ENCODE measurements at regions not wholly inside any gene's neighbourhood (a gene's known extent, or its start where the extent isn't known, plus 50 kb on each side); places are given as distances from the start of the nearest gene placed in this dataset.
"Not testable (repeated sequence)": the region's sequence is repeated elsewhere in the genome, so short reads cannot be mapped to it uniquely, and the experiment has no call there.

DNA sequence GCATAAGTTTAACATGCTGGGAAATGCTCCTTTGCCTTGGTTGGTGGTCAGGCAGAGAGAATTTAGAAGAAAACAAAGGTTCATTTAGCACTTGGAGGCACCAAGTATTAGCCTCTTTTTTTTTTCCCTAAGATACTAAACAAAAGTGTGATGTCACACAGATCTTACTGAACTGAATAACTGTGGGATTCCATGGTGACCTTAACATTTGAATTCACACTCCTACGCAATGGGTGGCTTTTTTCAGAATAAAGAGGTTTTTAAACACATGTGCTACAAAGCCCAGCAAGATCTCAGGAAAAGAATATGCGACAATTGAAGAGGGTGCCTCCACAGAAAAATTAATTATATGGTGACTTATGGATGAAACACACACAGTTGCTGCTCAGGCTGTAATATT lies 133.4 kb upstream of the ABCB5 start:
- H3K4me3 ChIP-seq (ENCODE audit: low read length), result no peak overlapping the region
- TF ChIP-seq, protein P1, sequence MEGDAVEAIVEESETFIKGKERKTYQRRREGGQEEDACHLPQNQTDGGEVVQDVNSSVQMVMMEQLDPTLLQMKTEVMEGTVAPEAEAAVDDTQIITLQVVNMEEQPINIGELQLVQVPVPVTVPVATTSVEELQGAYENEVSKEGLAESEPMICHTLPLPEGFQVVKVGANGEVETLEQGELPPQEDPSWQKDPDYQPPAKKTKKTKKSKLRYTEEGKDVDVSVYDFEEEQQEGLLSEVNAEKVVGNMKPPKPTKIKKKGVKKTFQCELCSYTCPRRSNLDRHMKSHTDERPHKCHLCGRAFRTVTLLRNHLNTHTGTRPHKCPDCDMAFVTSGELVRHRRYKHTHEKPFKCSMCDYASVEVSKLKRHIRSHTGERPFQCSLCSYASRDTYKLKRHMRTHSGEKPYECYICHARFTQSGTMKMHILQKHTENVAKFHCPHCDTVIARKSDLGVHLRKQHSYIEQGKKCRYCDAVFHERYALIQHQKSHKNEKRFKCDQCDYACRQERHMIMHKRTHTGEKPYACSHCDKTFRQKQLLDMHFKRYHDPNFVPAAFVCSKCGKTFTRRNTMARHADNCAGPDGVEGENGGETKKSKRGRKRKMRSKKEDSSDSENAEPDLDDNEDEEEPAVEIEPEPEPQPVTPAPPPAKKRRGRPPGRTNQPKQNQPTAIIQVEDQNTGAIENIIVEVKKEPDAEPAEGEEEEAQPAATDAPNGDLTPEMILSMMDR (conservative IDR thresholded peaks at IDR 0.05; ENCODE audit: low read length), result no peak
- DNase-seq (ENCODE audit: low read depth), result no peak

DNA sequence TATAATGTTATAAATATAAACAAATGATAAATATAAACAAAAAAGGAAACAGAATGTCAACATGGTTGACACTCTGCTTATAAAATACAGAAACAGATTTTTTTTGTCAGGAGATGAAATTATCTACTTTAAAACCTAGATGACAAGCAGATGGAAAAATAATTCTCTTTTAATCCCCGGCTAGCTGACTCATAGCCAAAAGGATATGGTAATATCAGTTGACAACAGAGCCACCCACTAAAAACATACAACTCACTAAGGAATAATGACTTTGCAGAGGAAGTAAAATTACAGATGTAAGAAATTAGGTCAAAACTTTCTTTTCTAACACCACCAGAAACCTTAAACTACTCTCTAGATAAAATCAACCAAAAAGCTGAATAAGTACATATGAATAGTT lies 131.1 kb upstream of the ABCB5 start:
- no peak for DNase-seq (ENCODE audit: low read depth)
- no peak overlapping the region for H3K4me3 ChIP-seq (ENCODE audit: low read length)
- TF ChIP-seq, protein P1 (conservative IDR thresholded peaks at IDR 0.05; ENCODE audit: low read length), result no peak

DNA sequence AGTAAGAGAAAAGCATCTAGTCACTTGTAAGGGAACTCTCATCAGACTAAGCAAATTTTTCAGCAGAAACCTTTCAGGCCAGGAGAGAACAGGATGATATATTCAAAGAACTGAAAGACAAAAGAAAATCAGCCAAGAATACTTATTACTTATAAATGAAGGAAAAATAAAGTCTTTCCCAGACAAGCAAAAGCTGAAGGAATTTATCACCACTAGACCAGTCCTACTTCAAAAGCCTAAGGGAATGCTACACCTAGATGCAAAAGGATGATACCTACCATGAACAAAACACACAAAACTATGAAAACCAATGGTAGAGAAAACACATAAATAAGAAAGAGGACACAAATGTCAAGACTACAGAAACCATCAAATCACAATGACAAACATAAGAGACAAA lies 126.6 kb upstream of the ABCB5 start:
- TF ChIP-seq, protein P1 (conservative IDR thresholded peaks at IDR 0.05; ENCODE audit: low read length), result no peak
- no peak for DNase-seq (ENCODE audit: low read depth)
- no peak overlapping the region for H3K4me3 ChIP-seq (ENCODE audit: low read length)

DNA sequence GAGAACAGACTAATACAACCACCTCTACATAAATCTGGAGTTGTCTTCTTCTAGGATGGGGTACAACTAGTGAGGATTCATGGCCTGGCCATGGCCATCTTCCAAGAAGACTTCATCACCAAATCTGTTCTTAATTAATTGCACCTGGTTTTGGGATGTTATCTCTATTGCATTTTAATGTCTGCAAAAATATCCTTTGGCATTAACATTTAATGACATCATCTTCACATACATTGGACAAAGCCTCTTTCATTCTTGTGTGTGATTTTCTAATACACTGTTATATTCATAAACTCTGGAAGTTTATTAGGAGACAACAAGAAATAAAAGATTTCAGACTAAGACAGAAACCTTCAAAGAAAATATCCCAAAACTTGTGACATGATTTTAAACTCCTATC lies 124.2 kb upstream of the ABCB5 start:
- no peak for DNase-seq (ENCODE audit: low read depth)
- TF ChIP-seq, protein P1 (conservative IDR thresholded peaks at IDR 0.05; ENCODE audit: low read length), result no peak
- H3K4me3 ChIP-seq (ENCODE audit: low read length), result no peak overlapping the region

DNA sequence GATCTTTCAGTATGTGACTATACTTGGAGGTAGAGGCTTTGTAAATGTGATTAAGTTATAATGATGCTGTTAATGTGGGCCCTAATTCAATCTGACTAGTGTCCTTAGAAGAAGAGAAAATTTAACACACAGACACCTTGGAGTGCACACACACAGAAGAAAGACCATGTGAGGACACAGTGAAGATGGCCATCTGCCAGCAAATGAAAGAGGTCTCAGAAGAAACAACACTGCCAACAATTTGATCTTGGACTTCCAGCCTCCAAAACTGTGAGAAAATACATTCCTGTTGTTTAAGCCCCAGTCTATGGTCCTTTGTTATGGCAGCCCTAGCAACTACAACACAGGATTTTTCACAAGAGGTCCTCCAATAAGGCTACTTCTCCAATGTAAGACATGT lies 120.9 kb upstream of the ABCB5 start:
- TF ChIP-seq, protein P1 (conservative IDR thresholded peaks at IDR 0.05; ENCODE audit: low read length), result no peak
- no peak for DNase-seq (ENCODE audit: low read depth)
- no peak overlapping the region for H3K4me3 ChIP-seq (ENCODE audit: low read length)

DNA sequence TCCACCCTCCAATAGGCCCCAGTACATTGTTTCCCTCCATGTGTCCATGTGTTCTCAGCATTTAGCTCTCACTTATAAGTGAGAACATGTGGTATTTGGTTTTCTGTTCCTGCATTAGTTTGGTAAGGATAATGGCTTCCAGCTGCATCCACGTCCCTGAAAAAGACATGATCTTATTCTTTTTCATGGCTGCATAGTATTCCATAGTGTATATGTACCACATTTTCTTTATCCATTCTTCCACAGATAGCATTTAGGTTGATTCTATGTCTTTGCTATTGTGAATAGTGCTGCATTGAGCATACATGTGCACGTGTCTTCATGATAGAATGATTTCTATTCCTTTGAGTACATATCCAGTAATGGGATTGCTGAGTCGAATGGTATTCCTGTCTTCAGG lies 114.0 kb upstream of the ABCB5 start:
- not testable (repeated sequence) for DNase-seq (ENCODE audit: low read depth); H3K4me3 ChIP-seq (ENCODE audit: low read length)

DNA sequence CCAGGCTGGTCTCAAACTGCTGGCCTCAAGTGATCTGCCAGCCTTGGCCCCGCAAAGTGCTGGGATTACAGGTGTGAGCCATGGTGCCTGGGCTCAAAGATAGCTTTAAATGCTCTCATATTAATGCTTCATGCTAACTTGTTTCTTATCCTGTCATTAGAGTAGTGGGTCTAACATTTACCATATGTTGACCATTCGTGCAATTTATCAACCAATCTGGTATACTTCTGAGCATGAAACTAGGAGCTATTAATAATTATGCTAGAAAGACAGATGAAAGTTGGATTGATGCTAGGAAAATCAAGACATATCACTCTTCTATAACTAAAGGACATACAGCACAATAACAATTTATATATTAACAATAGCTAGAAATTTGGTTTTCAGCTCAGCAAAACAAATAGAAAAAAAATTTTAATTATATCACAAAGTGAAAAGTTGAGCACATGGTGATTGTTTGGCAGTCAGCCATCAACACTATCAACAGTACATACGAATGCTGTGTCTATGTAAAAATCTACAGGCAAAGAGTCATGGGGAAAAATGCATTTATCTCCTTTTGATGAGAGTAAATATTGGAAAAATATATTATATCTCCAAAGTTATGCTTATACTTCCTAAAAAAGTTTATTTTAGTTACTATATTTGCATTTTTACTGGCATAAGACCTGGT lies 112.1 kb upstream of the ABCB5 start:
- TF ChIP-seq, protein P1 (conservative IDR thresholded peaks at IDR 0.05; ENCODE audit: low read length), result no peak
- no peak overlapping the region for H3K4me3 ChIP-seq (ENCODE audit: low read length)
- DNase-seq (ENCODE audit: low read depth), result no peak

DNA sequence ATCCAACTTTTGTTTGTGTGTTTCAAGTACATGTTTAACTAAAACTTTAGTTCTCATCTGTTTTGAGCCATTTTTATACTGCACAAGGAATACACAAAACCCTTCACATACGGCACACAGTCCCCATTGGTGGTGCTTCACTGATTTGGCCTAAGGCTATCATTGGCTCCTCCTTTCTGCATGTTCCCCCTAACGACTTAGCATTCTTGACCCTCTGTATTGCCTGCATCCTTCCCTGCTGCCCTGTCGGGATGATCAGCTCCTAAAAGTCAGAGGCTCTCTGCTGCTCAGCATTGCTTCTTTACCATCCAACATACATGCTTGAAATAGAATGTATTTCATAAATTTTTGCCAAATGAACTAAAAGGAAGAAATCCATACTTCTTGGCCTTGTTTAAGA lies 111.4 kb upstream of the ABCB5 start:
- DNase-seq (ENCODE audit: low read depth), result no peak
- TF ChIP-seq, protein P1 (conservative IDR thresholded peaks at IDR 0.05; ENCODE audit: low read length), result no peak
- H3K4me3 ChIP-seq (ENCODE audit: low read length), result no peak overlapping the region

Data from AG10803 (cell line).